OCI-LY1 (cell line): ENCODE measurements at regions not wholly inside any gene's neighbourhood (a gene's known extent, or its start where the extent isn't known, plus 50 kb on each side); places are given as distances from the start of the nearest gene placed in this dataset.

ENCODE experiments used
- CTCF ChIP-seq: fragments of 200-600 bp; sonication (generic), shearing (Covaris generic); IDR thresholded peaks from 2 replicates; pipeline ENCODE4 v1.5.1; 2017; ENCODE audit warnings: mild to moderate bottlenecking, antibody characterized with exemption, low read length, moderate library complexity, mixed read lengths
- EZH2 ChIP-seq: fragments of 200-600 bp; sonication (generic), shearing (Covaris generic); IDR thresholded peaks from 2 replicates; pipeline ENCODE4 v1.8.0; 2017; ENCODE audit warnings: borderline replicate concordance, mixed run types, mild to moderate bottlenecking, antibody characterized with exemption, low read length, moderate library complexity, mixed read lengths

- TF ChIP-seq CTCF = no peak
- no peak for TF ChIP-seq EZH2
Measured at GRCh38 chrX:144265641-144266040, 381.8 kb downstream of the UBE2NL start.
